HG03520 (cell line): ENCODE measurements at regions not wholly inside any gene's neighbourhood (a gene's known extent, or its start where the extent isn't known, plus 50 kb on each side); places are given as distances from the start of the nearest gene placed in this dataset.
"Not testable (repeated sequence)": the region's sequence is repeated elsewhere in the genome, so short reads cannot be mapped to it uniquely, and the experiment has no call there.

ENCODE experiments used
- ATAC-seq: cut with Tn5 transposase; IDR thresholded peaks from one replicate; pipeline ENCODE4 v1.9.1; 2021; ENCODE audit warnings: mild to moderate bottlenecking, moderate library complexity; ENCODE audit not compliant: unreplicated experiment

- no peak for ATAC-seq
These were observed 729.4 kb downstream of the METTL15 start for GRCh38 chr11:28837599-28837998.

DNA sequence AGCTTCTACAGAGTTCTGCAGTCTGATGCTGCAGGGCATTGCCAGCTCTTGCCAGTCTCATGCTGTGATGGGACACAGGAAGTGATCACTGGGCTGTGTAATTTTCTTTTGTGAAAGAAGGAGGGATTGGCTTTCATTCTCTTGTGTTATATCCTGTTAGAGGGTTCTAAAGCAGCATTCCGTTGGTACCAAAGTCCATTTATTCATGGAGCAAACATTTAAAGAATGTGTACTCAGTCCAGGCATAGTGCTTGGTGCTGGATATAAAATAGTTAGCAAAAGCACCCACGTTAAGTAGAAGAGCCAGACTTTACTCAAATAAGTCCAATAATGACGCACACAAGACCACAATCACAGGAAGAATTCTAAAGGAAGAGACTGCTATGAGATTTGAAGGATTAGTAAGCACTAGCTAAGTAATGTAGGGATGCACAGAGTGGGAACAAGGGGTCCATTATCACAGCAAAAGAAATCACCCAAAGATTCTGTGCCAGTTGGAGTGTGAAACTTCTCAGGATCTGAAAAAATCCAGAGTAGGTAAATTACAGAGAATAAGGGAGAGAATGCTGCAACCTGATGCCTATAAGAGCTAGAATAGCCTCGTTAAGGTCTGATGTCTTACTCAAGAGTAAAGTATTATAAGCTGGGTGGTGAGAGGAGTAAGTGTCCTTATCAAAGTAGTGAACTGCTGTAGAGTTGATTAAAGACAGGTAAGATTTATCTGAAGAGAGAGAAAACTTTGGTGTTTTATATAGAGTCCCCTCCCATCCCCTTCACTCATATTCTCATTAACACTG is 728.3 kb downstream of the METTL15 start:
- ATAC-seq, result no peak

DNA sequence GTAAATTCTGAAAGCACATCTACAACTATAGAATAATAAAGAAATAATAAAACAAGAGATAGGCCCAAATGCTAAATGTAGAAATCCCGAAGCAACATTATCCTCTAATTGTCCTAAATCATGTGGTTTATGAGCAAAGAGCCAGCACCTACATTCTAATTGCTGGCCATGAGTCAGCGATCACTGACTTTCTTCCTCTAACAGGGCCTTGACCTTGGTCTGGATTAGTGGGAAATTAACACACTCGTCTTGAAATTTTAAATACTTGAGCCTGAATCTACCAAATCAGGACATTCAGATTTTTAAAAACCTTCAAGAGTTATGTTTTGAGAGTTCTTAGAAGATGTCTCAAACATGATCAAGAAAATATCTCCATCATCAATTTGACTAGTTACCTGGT is 727.6 kb downstream of the METTL15 start:
- ATAC-seq, result no peak

- no peak for ATAC-seq
These were observed 727.1 kb downstream of the METTL15 start for GRCh38 chr11:28835317-28835716.

DNA sequence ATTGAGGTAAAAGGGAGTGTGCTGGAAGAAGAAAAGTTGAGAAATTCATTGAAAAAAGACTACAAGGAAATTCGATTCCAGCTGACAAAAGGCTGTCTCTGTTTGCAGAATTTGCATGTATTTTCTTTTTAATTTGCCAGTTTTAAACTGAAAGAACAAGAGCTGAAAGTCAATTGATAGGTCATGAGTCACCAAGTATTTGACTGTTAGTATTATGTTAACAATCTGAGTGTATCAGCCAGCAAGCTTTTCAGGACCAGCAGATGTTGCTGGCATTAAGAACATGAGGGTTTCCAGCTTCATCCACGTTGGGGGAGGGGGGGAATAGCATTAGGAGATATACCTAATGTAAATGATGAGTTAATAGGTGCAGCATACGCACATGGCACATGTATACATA is 726.7 kb downstream of the METTL15 start:
- no peak for ATAC-seq

GRCh38 chr11:28833670-28834069 is 725.5 kb downstream of the METTL15 start:
- ATAC-seq, result no peak

DNA sequence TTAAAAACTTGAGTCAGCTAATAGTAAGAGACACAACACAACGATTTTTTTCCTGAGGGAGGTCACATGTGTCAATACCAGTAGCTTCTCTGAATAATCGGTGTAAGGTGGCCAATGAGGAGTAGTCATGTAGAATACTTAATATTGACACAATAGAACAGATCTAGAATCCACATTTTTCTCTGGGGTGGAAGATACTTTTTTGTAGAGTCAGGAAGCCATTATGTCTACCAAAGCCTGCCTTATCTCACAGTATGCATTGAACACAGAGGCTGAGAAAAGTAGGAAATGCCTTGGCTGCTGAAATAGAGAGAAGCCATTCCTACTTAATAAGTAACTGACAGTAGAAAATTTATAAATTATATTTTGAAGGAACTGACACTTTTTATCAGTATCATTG is 725.0 kb downstream of the METTL15 start:
- ATAC-seq, result no peak

DNA sequence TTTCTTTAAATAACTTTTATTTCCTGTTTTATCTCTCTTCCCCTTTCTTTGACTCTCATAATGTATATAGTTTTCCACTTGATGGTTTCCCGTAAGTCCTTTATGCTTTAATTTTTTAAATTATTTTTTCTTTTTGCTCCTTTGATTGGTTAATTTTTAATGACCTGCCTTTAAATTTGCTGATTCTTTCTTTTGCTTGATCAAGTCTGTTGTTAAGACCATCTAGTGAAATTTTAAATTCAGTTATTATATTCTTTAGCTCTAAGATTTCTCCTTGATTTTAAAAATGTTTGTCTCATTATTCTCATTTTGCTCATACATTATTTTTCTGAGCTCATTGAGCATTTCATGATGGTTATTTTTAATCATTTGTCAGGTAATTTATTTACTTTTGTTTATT is 718.6 kb downstream of the METTL15 start:
- ATAC-seq, result no peak

DNA sequence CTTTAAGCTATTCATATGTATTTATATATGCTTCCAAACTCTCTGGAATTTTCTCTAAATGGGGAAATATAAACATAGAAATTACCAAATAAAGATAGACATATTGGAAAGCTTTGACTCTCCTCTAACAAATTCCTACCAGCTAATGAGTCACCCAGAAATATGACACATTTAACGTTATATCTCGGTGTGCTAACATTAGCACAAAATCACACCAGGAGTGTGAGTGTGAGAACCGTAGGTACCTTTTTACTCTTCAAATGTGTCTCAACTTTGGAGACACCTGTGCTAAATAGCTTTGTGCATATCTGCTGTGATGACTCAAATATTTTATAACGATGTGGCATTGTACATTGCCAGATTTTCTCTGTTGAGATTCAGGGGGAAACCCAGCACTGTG is 714.4 kb downstream of the METTL15 start:
- ATAC-seq, result no peak

DNA sequence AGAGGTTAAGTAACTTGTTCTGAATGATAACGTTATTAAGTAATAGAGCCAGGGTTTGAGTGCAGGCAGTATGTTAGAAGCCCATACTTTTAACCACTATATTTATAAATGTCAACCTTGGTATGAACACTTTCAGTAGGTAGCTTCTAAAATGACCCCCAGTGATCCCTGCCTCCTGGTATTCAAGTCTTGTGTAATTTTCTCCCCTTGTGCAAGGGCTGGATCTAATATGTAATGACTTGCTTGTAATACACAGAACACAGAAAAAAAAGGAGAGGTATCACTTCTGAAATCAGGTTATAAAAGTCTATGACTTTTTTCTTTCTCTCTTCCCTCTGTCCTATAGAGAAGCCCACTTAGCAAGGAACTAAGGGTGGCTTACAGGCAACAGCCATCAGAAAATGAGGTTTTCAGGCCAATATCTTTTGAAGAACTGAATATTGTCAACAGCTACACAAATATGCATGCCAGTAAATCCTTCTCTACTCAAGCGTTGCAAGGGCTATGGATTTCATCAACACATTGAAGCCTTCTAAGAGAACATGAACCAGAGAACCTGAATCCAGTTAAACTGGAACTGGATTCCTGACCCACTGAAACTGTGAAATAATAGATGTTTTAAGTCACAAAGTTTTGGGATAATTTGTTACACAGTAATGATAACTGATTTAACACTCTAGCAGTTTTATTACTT is 712.3 kb downstream of the METTL15 start:
- no peak for ATAC-seq

DNA sequence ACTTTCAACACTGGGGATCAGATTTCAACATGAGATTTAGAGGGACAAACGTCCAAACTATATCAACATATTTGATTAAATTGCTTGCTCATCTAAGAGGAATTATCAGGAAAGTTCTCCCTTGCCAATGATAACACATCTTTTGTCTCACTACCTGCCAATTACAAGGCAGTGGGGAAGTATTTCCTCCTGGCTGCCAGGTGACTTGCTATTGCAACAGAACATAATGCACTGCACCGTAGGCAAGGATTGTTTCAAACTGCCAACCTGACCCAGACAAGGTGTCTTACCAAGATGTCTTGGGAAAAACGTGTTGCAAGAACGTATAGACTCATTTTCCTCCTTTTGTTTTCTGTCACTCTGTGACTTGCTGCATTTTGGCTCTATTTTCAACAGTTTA is 711.6 kb downstream of the METTL15 start:
- no peak for ATAC-seq

DNA sequence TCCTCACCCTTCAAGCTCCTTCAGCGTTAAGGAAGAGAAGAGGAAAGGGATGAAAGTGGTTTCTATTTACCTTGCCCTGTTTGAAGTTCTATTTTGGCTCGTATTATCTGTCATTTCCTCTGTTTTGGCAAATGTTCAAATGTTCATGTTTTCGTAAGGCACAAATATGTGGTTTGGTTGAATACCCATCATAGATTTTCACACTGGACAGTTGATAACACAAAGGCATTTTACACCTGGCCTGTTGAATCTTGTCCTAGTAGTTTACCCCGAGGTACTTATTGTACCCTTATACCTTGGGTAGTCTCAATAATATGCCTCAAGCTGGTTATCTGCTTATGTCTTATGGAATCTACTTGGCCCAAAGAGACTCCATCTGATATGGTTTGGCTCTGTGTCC is 706.9 kb downstream of the METTL15 start:
- no peak for ATAC-seq

- no peak for ATAC-seq
These were observed 700.6 kb downstream of the METTL15 start for GRCh38 chr11:28808771-28809170.

- ATAC-seq, result no peak
These were observed 691.1 kb downstream of the METTL15 start for GRCh38 chr11:28799316-28799715.

GRCh38 chr11:28798286-28798685 is 690.1 kb downstream of the METTL15 start:
- no peak for ATAC-seq

GRCh38 chr11:28797536-28797935 is 689.3 kb downstream of the METTL15 start:
- ATAC-seq, result no peak

DNA sequence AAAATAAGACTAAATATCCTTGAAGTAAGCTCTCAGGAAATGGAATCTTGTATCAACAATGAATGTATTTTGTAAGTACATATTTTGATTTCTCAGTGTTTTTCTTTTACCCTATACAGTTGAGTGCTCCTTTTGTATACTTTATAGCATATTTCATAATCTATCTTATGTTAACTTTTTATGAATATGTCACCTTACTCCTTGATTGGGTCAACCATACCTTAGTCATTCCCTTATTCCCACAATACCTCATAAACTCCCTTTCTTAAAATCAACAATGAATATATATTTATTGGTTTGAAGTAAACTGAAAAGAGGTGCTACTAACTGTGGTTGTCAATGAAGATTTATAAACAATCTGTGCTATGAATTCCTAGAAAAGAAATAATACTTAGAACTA is 686.2 kb downstream of the METTL15 start:
- no peak for ATAC-seq

- no peak for ATAC-seq
These were observed 685.1 kb downstream of the METTL15 start for GRCh38 chr11:28793282-28793738.

- no peak for ATAC-seq
These were observed 684.7 kb downstream of the METTL15 start for GRCh38 chr11:28792856-28793255.

DNA sequence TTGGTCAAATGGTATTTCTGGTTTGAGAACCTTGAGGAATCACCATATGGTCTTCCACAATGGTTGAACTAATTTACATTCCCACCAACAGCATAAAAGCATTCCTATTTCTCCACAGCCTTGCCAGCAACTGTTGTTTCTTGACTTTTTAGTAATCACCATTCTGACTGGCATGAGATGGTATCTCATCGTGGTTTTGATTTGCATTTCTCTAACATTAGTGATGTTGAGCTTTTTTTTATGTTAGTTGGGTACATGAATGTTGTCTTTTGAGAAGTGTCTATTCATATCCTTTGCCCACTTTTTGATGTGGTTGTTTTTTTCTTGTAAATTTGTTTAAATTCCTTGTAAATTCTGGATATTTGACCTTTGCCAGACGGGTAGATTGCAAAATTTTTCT is 679.7 kb downstream of the METTL15 start:
- not testable (repeated sequence) for ATAC-seq

DNA sequence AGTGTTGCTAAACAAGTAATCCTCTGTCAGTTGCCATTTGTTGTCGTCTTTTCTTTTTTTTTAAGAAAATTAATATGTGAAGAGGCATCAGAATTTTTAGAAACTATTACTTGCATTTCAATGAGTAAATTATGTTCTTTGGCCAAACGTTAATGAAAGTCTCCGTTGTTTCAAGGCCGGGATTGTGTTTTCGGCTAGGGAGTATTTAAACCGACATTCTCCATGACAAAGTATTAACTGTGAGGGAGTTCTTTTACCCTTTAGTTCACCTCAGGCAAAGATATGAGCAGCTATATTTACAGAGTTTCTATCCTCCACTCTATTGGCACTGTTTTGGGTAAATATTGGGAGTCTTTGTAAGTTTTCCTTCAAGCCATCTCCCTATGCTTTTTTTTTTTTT is 668.9 kb downstream of the METTL15 start:
- no peak for ATAC-seq

GRCh38 chr11:28773606-28774005 is 665.4 kb downstream of the METTL15 start:
- ATAC-seq, result no peak
